ENCODE measurements at regions not wholly inside any gene's neighbourhood (a gene's known extent, or its start where the extent isn't known, plus 50 kb on each side); places are given as distances from the start of the nearest gene placed in this dataset.

DNA sequence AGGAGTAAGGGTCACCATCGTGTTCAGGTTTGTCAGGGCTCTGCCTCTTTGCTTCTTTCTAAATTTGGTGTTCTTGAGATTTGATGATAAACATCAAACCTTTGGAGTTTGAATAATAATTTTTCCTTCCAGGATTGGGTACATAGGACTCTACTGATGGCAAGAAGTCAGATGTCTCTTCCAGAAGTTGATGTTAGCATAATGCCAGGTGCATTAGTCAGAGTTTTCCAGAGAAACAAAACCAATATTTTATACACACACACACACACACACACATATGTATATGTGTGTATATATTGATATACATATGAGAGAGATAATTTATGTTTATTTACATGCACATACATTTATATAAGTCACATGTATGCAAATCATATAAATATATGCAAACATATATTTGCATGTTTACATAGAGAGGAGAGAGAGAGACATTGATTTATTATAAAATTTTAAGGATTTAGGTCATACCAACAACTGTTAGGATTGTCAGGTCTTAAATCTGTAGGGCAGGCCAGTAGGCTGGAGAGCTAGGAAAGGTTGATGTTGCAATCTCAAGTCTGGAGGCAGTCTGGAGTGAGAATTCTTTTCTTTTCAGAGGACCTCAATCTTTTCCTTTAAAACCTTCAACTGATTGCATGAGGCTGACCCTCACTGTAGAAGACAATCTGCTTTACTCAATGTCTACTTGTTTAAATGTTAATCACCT lies 199.2 kb downstream of the HLX start:
- TF ChIP-seq, protein P1, sequence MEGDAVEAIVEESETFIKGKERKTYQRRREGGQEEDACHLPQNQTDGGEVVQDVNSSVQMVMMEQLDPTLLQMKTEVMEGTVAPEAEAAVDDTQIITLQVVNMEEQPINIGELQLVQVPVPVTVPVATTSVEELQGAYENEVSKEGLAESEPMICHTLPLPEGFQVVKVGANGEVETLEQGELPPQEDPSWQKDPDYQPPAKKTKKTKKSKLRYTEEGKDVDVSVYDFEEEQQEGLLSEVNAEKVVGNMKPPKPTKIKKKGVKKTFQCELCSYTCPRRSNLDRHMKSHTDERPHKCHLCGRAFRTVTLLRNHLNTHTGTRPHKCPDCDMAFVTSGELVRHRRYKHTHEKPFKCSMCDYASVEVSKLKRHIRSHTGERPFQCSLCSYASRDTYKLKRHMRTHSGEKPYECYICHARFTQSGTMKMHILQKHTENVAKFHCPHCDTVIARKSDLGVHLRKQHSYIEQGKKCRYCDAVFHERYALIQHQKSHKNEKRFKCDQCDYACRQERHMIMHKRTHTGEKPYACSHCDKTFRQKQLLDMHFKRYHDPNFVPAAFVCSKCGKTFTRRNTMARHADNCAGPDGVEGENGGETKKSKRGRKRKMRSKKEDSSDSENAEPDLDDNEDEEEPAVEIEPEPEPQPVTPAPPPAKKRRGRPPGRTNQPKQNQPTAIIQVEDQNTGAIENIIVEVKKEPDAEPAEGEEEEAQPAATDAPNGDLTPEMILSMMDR (IDR thresholded peaks at IDR 0.05; ENCODE audit: extremely low read depth in 1 of 2, insufficient read depth in 1 of 2, low read depth in 1 of 2, low read length in 2 of 2), result no peak
- TF ChIP-seq EZH2 (IDR thresholded peaks at IDR 0.05; ENCODE audit: borderline replicate concordance, low read depth, low read length, severe bottlenecking) (no peak), POLR2AphosphoS5 (IDR thresholded peaks at IDR 0.05; ENCODE audit: insufficient read depth, low read depth, low read length) (no peak), POLR2A (IDR thresholded peaks at IDR 0.05; ENCODE audit: low read depth, low read length) (no peak), MYC (IDR thresholded peaks at IDR 0.05; ENCODE audit: low read depth, low read length) (no peak), MAX (IDR thresholded peaks at IDR 0.05; ENCODE audit: insufficient read depth, insufficient read length) (no peak), FOS (IDR thresholded peaks at IDR 0.05; ENCODE audit: borderline replicate concordance, insufficient read depth, low read length) (no peak), GATA2 (IDR thresholded peaks at IDR 0.05; ENCODE audit: insufficient read depth, insufficient read length, low read depth, low read length) (no peak)
